ENCODE measurements at regions not wholly inside any gene's neighbourhood (a gene's known extent, or its start where the extent isn't known, plus 50 kb on each side); places are given as distances from the start of the nearest gene placed in this dataset.

DNA sequence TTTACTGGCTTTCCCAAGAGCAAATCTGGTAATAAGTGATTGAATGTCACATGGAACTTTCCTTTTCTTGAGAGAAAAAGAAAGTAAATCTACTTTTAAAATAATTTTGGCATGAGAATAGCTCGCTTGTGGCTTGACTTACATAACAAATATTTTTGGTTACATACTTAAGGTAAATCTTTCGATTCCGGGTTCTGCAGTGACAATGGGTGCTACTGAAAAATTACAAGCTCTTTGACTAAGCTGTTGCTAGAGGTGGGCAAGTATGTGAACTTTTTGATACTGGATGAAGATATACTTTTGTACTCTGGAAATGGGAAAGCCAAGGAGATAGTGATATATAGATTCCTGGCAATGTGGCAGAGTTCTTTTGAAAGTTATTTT is 51.9 kb upstream of the OTOL1 start:
- Mint-ChIP-seq H3K27me3 (peaks cover 5 to 10% (median 6%) of the 10 kb centered on the region in 3 donors), H3K9me3 (peaks cover 0 to 4% (median 0%) of the 10 kb centered on the region in 7 donors), H3K4me3 (no peak overlapping the region), H3K27ac (no peak overlapping the region), H3K36me3 (no peaks in the 10 kb centered on the region), H3K4me1 (no peaks in the 10 kb centered on the region)
- DNase-seq, result no peak
- no peak for ATAC-seq (ENCODE audit: low read depth in 2 of 2)

DNA sequence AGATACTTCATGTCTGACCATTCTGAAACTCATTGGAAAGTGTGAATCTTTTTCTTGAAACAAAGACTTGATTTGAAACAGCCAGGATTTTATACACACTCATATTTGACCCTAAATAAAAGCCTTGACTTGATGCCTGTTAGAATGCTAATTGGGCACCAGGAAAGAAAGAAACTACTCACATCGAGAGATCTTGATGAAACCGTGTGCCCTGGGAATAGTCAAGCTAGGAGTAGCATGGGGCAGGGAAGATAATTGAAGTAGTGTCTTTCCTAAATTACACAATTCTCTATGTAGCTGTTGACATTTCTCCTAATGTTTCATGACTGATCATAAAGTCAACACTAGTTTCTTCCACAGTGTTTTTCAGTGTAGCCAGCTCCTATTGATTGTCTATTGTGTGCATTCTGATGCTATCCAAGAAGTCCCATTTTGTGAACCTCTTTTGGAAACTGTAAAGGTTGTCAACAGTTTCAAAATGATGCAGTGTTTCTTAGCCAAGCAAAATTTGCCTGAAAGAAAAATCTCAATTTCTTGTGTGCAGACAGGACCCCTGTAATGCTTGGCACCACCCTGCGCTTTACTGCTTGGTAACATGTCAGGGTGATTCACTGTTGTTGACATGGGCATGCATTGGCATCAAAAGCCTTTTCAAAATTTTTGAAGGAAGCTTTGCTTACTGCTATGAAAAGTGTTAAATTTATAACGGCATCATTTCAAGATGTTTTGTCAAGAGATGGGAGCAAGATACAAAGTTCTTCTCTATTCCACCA is 52.5 kb upstream of the OTOL1 start:
- H3K27me3 Mint-ChIP-seq, result peaks cover 4 to 10% (median 5%) of the 10 kb centered on the region in 3 donors
- no peak for DNase-seq
- no peaks in the 10 kb centered on the region for H3K36me3 Mint-ChIP-seq

DNA sequence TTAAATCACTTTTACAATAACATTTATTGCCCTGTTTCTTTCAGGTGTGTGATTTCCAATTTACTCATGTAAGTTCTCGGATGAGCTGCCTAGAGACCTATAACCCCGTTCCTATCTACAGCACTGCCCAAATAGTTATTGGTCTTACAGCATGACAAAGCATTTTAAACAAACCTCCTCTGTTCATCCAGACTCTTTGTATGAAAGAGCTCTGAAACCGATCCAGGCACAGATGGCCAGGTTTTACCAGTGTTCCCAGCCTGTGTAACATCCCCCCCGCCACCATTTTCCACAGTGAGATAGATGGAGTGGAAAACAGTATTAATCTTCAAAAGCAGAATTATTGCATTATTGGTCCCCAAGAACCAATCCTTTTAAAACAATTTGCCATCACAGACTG is 59.0 kb upstream of the SPTSSB start:
- ATAC-seq (ENCODE audit: low read depth in 2 of 2) (no peak), DNase-seq (no peak)
- Mint-ChIP-seq H3K27ac (no peak overlapping the region), H3K9me3 (peaks cover 0 to 2% (median 0%) of the 10 kb centered on the region in 7 donors), H3K36me3 (no peaks in the 10 kb centered on the region), H3K27me3 (peaks cover 0 to 22% (median 16%) of the 10 kb centered on the region in 3 donors), H3K4me1 (no peaks in the 10 kb centered on the region), H3K4me3 (no peak overlapping the region)

More for the DNA sequence above, 52.5 kb upstream of the OTOL1 start:
- Mint-ChIP-seq H3K9me3 (peaks cover 0 to 5% (median 0%) of the 10 kb centered on the region in 7 donors), H3K4me3 (no peak overlapping the region), H3K4me1 (no peaks in the 10 kb centered on the region), H3K27ac (no peak overlapping the region)
- ATAC-seq (ENCODE audit: low read depth in 2 of 2), result no peak

DNA sequence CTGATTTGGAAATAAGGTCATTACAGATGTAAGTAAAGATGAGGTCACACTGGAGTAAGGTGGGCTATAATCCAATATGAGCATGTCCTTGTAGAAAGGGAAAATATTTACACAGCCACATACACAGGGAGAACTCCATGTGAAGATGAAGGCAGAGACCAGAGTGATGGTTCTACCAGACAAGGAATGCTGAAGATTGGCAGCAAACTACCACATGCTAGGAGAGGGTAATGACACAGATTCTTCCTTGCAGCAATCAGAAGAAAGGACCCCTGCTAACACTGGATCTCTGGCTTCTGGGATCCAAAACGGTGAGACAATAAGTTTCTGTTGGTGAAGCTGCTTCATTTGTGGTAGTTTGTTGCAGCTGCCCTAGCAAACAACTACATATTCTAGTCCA is 56.0 kb upstream of the SPTSSB start:
- no peak for DNase-seq
- H3K27me3 Mint-ChIP-seq, result peaks cover 0 to 5% (median 4%) of the 10 kb centered on the region in 3 donors
- H3K27ac Mint-ChIP-seq, result no peak overlapping the region
- no peak overlapping the region for H3K4me3 Mint-ChIP-seq
- no peaks in the 10 kb centered on the region for H3K9me3 Mint-ChIP-seq
- ATAC-seq (ENCODE audit: low read depth in 2 of 2), result no peak
- H3K4me1 Mint-ChIP-seq, result no peaks in the 10 kb centered on the region
- H3K36me3 Mint-ChIP-seq, result no peaks in the 10 kb centered on the region

DNA sequence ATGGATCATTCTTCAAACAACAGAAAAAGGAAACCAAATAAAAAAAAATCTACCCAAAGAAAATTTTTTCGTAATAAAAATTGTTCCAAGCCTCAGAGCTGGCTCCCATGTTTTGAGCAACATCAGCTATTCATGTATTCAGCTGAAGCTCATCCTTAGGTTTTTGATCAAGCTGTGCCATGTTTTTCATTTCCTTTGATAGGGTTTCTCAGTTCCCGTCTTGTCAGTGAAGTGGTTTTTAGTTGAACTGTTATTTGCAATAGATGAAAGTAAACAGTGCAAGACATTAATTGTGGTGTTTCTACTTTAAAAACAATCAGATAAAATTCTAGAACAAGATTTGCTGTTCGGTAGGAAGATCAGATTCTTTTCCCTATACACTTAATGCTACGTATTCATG is 55.4 kb upstream of the SPTSSB start:
- Mint-ChIP-seq H3K27me3 (peaks cover 0 to 3% (median 0%) of the 10 kb centered on the region in 3 donors), H3K4me3 (no peak overlapping the region), H3K9me3 (no peaks in the 10 kb centered on the region), H3K4me1 (no peaks in the 10 kb centered on the region), H3K36me3 (no peaks in the 10 kb centered on the region), H3K27ac (no peak overlapping the region)
- no peak for ATAC-seq (ENCODE audit: low read depth in 2 of 2)
- no peak for DNase-seq

DNA sequence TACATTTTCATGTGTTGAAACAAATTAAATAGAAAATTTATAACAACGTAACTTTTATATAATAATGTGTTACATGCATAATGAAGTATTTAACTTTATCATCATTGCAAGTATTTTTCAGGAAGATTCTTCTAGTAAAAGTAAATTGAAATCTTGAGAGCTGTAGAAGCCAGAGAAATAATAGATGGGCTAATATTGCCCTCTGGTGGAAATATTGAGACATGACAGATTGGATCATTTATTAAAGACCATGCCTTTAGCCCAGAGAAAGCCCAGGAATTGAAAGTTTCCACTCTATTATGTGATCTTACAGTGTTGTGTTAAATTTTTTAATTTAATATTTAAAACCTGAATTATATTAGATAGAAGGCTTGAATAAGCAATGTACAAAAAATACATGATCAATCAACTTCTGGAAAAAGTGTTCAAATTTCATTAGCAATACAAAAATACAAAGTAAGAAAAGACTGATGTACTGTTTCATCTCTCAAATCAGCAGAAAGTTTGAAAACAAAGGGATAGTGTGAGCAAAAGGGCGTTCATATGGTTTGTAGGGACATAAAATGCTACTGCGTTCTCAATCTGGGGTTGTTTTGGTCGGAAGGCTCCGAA is 52.7 kb upstream of the SPTSSB start:
- Mint-ChIP-seq H3K4me3 (no peak overlapping the region), H3K9me3 (no peaks in the 10 kb centered on the region), H3K27ac (no peak overlapping the region), H3K4me1 (no peaks in the 10 kb centered on the region), H3K36me3 (no peaks in the 10 kb centered on the region), H3K27me3 (no peaks in the 10 kb centered on the region)
- no peak for ATAC-seq (ENCODE audit: low read depth in 2 of 2)
- peak; percentile 14 for DNase-seq

DNA sequence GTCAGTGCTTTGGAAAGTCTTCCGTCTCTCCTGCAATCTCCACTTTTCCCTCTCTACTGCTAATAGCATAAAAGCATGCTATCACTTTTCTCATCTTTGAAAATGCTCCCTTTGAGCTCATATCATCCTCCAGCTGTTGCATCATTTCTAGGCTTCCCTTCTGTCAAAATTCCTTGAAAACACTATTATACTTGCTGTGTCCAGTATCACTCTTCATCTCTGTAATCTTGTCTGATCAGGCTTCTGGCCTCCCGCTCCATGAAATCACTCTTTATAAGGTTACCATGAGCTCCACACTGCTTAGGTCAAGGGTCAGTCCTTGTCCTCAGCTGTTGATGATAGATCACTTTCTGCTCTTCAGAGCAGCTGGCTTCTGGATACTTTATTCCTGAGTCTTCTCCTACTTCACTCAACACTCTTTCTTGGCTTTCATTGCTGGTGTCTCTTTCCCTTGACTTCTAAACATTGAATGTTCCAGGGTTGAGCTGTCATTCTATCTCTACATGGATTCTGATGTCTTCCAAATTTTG is 50.9 kb upstream of the SPTSSB start:
- Mint-ChIP-seq H3K27ac (no peak overlapping the region), H3K4me1 (no peaks in the 10 kb centered on the region), H3K4me3 (no peak overlapping the region), H3K36me3 (no peaks in the 10 kb centered on the region), H3K27me3 (no peaks in the 10 kb centered on the region), H3K9me3 (peaks cover 0 to 1% (median 0%) of the 10 kb centered on the region in 7 donors)
- DNase-seq (no peak), ATAC-seq (ENCODE audit: low read depth in 2 of 2) (no peak)
